ENCODE measurements at regions not wholly inside any gene's neighbourhood (a gene's known extent, or its start where the extent isn't known, plus 50 kb on each side); places are given as distances from the start of the nearest gene placed in this dataset.
A peak's percentile ranks its signal among the peaks of the same experiment; 100 is the strongest.
"Not testable (repeated sequence)": the region's sequence is repeated elsewhere in the genome, so short reads cannot be mapped to it uniquely, and the experiment has no call there.

DNA sequence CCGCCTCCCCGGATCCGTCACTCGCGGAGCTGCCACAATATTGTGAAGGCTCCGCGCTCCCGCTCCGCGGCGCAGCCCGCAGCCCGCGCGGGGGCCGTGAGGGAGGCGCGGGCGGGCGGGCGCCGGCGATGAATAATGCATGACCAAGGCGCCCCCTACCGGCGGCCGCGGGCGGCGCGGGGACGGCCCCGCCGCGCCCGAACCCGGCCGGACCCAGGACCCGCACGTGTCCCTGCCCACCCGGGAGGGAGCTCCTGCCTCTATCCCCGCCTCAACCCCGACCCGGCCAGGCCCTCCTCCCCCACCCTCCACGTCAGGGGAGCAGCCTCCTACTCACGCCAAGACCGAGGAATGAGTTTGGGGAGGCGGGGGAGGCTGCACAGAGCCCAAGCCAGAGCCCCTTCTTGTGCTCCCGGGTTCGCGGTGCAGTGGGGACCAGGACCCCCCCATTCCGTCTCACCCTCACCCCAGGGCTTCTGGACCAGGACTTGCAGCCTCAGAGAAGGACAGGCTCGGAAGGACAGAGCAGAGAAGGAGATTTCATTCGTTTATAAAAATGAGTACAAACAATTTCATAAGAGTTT is 70.8 kb upstream of the CASZ1 start:
- peak; percentile 56 for DNase-seq (ENCODE audit: low spot score)

GRCh38 chr1:10867914-10868598 is 71.6 kb upstream of the CASZ1 start:
- no peak for DNase-seq (ENCODE audit: low spot score)

GRCh38 chr1:10868599-10868965 is 72.1 kb upstream of the CASZ1 start:
- no peak for DNase-seq (ENCODE audit: low spot score)

DNA sequence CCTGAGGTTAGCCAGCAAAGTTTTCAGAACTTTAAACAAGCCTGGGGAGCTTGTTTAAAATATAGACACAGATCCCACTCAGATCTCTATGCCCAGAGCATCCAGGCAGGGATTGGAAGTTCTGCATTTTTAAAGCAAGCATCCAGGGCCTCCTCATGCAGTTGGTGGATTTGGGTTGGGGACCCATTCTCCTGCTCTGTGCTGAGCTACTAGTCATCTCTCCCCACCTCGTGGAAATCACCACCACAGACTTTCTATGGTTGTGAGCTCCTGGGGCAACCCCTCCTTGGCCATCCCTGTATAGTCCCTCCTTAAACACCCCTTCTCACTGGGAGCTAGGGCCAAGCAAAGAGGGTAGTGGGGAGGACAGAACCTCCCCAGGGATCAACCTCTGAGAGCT is 73.5 kb upstream of the CASZ1 start:
- no peak for DNase-seq (ENCODE audit: low spot score)

DNA sequence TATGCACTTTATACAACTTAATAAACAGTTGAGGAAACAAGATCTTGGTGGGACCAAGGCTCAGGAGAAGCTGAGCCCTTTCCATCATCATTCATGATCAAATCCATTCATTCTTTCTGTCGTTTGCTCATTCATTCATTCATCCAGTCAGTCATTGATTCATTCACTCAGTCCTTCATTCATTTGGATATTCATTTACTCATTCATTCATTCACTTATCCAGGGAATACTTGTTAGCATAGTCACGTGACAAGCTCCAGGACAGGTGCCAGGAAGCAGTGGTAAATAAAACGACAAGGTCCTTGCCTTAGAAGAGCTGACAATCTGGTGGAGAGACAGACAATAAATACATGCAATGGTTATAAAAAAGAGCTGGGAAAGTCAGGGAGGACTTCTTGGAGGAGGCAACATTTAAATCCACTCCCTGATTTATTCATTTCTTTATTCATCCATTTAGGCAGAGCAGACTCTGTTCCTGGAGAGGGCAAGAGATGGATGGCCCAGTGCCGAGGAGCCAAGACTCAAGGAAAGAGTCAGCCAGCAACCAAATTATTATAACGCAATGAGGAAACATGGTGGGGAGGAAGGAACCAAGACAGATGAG is 74.1 kb upstream of the CASZ1 start:
- no peak for DNase-seq (ENCODE audit: low spot score)

DNA sequence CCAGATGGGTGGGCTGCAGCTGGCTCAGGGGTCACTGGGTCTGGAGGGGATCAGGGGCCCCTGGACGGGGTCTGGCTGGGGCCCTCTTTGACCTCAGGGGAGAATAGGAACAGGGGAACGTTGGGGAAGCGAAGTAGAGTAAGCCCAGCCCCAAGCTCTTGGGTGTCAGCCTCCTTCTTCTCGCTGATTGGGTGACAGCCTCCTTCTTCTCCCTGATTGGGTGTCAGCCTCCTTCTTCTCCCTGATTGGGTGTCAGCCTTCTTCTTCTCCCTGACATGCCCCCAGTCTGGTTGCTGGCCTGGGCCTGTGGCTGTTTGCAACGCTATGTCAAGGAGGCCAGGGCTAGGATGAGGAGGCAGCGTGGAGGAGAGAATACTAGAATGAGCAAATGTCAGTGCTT is 76.7 kb upstream of the CASZ1 start:
- DNase-seq (ENCODE audit: low spot score): no peak

- no peak for DNase-seq (ENCODE audit: low spot score)
Measured at GRCh38 chr1:10874351-10874750, 77.9 kb upstream of the CASZ1 start.

- no peak for DNase-seq (ENCODE audit: low spot score)
Measured at GRCh38 chr1:10877894-10878293, 81.4 kb upstream of the CASZ1 start.

DNA sequence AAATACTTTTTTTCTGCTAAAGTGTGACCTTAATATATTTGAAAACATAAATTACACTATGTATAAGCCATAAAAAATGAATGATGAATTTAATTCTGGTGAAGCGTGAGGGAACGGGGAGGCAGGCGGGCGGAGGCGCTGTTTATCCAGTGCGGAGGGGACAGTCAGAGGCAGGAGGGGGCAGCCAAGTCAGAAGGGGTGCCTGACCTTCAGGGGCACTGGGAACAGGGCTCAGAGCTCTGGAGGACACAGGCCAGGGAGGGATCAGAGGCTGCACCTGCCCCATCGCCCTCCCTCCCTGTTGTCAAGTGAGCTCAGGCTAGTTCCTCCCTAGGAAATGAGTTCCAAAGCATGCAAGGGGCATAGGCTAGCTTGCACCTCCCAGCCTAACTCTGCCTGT is 82.0 kb upstream of the CASZ1 start:
- no peak for DNase-seq (ENCODE audit: low spot score)

- no peak for DNase-seq (ENCODE audit: low spot score)
Measured at GRCh38 chr1:10880063-10880462, 83.6 kb upstream of the CASZ1 start.

DNA sequence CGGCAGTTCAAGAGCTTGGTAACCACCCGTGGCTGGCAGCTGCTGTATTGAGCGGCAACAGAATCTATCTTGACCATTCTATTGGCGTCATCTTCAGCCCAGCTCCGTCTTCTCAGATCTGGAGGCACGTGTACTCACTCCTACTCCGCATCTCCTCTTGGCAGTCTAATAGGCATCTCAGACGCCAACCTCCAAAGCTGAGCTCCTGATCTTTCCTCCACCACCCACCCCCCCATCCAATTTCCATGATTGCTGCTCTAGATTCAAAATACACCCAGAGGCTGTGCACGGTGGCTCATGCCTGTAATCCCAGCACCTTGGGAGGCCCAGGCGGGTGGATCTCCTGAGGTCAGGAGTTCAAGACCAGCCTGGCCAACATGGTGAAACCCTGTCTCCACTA is 84.6 kb upstream of the CASZ1 start:
- DNase-seq (ENCODE audit: low spot score): no peak

DNA sequence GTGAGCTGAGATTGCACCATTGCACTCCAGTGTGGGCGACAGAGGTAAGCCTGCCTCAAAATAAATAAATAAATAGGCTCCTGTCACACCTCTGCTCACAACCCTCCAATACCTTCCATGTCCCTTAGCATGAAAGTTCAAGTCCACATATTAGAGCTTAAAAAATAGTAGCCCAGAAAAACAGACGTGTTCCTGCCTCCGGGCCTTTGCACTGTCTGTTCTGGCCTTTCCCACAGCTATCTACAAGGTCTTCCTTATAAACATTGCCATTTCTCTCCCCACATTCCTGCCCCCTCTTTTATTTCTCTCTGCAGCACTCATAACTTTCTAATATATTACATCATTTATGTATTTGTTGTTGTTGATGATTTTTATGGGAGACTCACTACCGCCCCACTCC is 85.6 kb upstream of the CASZ1 start:
- no peak for DNase-seq (ENCODE audit: low spot score)

- DNase-seq (ENCODE audit: low spot score): not testable (repeated sequence)
Measured at GRCh38 chr1:10887032-10887431, 90.6 kb upstream of the CASZ1 start.

DNA sequence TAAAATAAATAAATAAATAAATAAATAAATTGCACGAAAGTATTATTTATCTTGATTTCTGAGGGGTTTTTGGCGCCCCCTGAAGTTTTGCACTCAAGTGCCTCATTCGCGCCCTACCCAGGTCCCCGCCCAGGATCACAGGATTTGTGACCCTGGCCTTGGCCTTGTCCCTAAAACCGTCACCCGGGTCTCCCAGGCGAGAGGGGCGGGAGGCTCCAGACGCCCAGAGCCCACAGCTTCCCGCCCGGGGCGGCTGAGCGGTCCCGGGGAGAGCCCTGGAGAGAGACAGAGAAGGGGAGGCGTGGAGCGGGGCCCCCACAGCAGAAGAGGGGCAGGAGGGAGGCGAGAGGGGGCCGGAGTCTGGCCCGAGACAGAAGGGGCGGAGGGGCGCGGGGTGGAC is 91.8 kb upstream of the CASZ1 start:
- DNase-seq (ENCODE audit: low spot score): no peak

GRCh38 chr1:10888791-10889649 is 92.6 kb upstream of the CASZ1 start:
- no peak for DNase-seq (ENCODE audit: low spot score)

- DNase-seq (ENCODE audit: low spot score): no peak
Measured at GRCh38 chr1:10889650-10890353, 93.4 kb upstream of the CASZ1 start.

GRCh38 chr1:10890491-10891071 is 94.1 kb upstream of the CASZ1 start:
- DNase-seq (ENCODE audit: low spot score): peak; percentile 79

DNA sequence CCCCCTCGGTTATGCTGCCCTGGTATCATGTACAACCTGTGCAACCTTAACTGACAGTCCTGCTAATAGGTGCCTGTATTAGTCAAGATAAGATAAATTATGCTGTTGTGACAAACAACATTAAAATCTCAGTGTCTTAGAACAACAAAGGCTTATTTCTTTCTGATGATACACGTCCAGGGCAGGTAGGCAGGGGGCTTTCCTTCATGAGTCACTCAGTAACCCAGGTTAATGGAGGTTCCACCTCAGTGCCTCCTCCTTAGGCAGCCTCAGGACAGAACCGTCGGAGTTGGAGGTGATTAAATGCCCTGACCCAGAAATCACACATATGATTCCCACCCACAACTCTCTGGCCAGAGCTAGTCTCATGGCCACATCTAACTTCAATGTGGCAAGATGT is 94.6 kb upstream of the CASZ1 start:
- no peak for DNase-seq (ENCODE audit: low spot score)

GRCh38 chr1:10892138-10893065 is 96.0 kb upstream of the CASZ1 start:
- no peak for DNase-seq (ENCODE audit: low spot score)

DNA sequence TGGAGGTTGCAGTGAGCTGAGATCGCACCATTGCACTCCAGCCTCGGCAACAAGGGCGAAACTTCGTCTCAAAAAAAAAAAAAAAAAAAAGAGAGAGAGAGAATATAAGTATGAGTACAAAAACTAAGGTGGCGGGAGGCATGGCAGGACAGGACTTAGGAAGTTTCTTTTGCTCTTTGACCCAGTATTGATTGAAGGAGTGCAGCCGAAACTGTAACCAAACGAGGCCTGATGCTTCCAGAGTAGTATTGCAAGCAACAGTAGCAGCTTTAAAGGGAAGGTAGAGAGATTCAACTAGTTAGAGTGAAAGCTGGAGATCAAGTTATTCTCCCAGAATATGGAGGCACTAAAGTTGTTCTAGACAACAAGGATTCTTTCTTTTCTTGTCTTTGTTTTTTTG is 99.2 kb upstream of the CASZ1 start:
- DNase-seq (ENCODE audit: low spot score): no peak
